IMR-90 (cell line): ENCODE measurements at regions not wholly inside any gene's neighbourhood (a gene's known extent, or its start where the extent isn't known, plus 50 kb on each side); places are given as distances from the start of the nearest gene placed in this dataset.

ENCODE experiments used
- ATAC-seq: fragments of 200-7000 bp; cut with Tn5 transposase; 2 replicates; pipeline ENCODE4 v1.9.1; 2020; ENCODE audit warnings: low read depth, mild to moderate bottlenecking, moderate library complexity
- BruUV-seq: library from RNA; stranded (reverse); fragments of 400-500 nt; replicated peaks from 2 replicates; lab custom pipeline; 2021; lab: Mats Ljungman, UMichigan
- CTCF ChIA-PET: fragments of 300-600 bp; formaldehyde crosslinking; extraction: SDS; loops from one replicate; lab custom pipeline; 2021; ENCODE audit warnings: antibody characterized with exemption; lab: Yijun Ruan, JAX
- POLR2A ChIA-PET: fragments of 300-600 bp; sonication (Branson Sonifier 250); formaldehyde crosslinking; loops from one replicate; lab custom pipeline; 2022; ENCODE audit warnings: antibody characterized with exemption; ENCODE audit not compliant: unreplicated experiment; lab: Charles Lee
- DNase-seq: peaks from one replicate; pipeline ENCODE4 v3.0.0; 2013
- H2AFZ ChIP-seq: replicated peaks from 2 replicates; pipeline ENCODE3; 2013; ENCODE audit warnings: low read length, mild to moderate bottlenecking; ENCODE audit not compliant: poor library complexity
- H2AK5ac ChIP-seq: 2 replicates; pipeline ENCODE4 v1.6.1; 2013; ENCODE audit warnings: low read depth, low read length, inconsistent platforms
- H2AK9ac ChIP-seq: replicated peaks from 2 replicates; pipeline ENCODE3; 2013; ENCODE audit warnings: mild to moderate bottlenecking, low read depth, low read length, moderate library complexity; ENCODE audit not compliant: poor library complexity
- H2BK120ac ChIP-seq: 2 replicates; pipeline ENCODE4 v1.6.1; 2013; ENCODE audit warnings: low read depth, low read length, inconsistent platforms
- H2BK15ac ChIP-seq: 3 replicates; pipeline ENCODE4 v1.6.1; 2013; ENCODE audit warnings: low read depth, low read length, inconsistent platforms
- H2BK20ac ChIP-seq: 2 replicates; pipeline ENCODE4 v1.6.1; 2013; ENCODE audit warnings: low read depth, mild to moderate bottlenecking, inconsistent platforms, low read length, moderate library complexity
- H2BK5ac ChIP-seq: 2 replicates; pipeline ENCODE4 v1.6.1; 2013; ENCODE audit warnings: mild to moderate bottlenecking, low read depth, low read length, inconsistent platforms; ENCODE audit not compliant: poor library complexity, severe bottlenecking
- H3K14ac ChIP-seq: replicated peaks from 2 replicates; pipeline ENCODE4 v1.6.1; 2013; ENCODE audit warnings: low read depth, low read length, inconsistent platforms
- H3K18ac ChIP-seq: 2 replicates; pipeline ENCODE4 v1.6.1; 2013; ENCODE audit warnings: low read depth, low read length, control low read depth
- H3K23ac ChIP-seq: 2 replicates; pipeline ENCODE4 v1.6.1; 2013; ENCODE audit warnings: low read depth, low read length, inconsistent platforms
- H3K27ac ChIP-seq: 2 replicates; pipeline ENCODE4 v1.5.1; 2013; ENCODE audit warnings: mild to moderate bottlenecking, control low read depth, low read length; ENCODE audit not compliant: insufficient read depth
- H3K27me3 ChIP-seq: 2 replicates; pipeline ENCODE4 v1.6.1; 2013; ENCODE audit warnings: low read length; ENCODE audit not compliant: control insufficient read depth, insufficient read depth
- H3K36me3 ChIP-seq: 2 replicates; pipeline ENCODE4 v1.6.1; 2013; ENCODE audit warnings: low read length, mixed read lengths; ENCODE audit not compliant: control insufficient read depth, insufficient read depth
- H3K4ac ChIP-seq: 2 replicates; pipeline ENCODE4 v1.6.1; 2013; ENCODE audit warnings: low read depth, low read length, inconsistent platforms
- H3K4me1 ChIP-seq: 2 replicates; pipeline ENCODE4 v1.6.1; 2013; ENCODE audit warnings: low read length, mixed read lengths; ENCODE audit not compliant: control insufficient read depth, insufficient read depth
- H3K4me2 ChIP-seq: 2 replicates; pipeline ENCODE4 v1.6.1; 2013; ENCODE audit warnings: low read depth, mild to moderate bottlenecking, control low read depth, low read length, moderate library complexity
- H3K4me3 ChIP-seq: 2 replicates; pipeline ENCODE4 v1.5.1; 2013; ENCODE audit warnings: low read depth, mild to moderate bottlenecking, control low read depth, low read length, moderate library complexity; ENCODE audit not compliant: insufficient read depth
- H3K56ac ChIP-seq: 2 replicates; pipeline ENCODE4 v1.6.1; 2013; ENCODE audit warnings: low read length, inconsistent platforms; ENCODE audit not compliant: insufficient read depth; ENCODE audit errors: extremely low read depth
- H3K79me1 ChIP-seq, 2 experiments: 2 replicates each; pipeline ENCODE4 v1.6.1; 2013; ENCODE audit warnings: low read length in 2 of 2, inconsistent platforms in 1 of 2, low read depth in 1 of 2
- H3K9ac ChIP-seq: 2 replicates; pipeline ENCODE4 v1.6.1; 2013; ENCODE audit warnings: low read depth, low read length, control low read depth
- H3K9me1 ChIP-seq: 2 replicates; pipeline ENCODE4 v1.6.1; 2013; ENCODE audit warnings: low read length, inconsistent platforms; ENCODE audit not compliant: insufficient read depth
- H3K9me3 ChIP-seq: 2 replicates; pipeline ENCODE4 v1.6.1; 2013; ENCODE audit warnings: low read length; ENCODE audit not compliant: control insufficient read depth, insufficient read depth
- H4K20me1 ChIP-seq: 2 replicates; pipeline ENCODE4 v1.6.1; 2013; ENCODE audit warnings: low read length, inconsistent platforms; ENCODE audit not compliant: insufficient read depth
- H4K5ac ChIP-seq: 2 replicates; pipeline ENCODE4 v1.6.1; 2013; ENCODE audit warnings: mild to moderate bottlenecking, low read depth, low read length, control low read depth
- H4K8ac ChIP-seq, 2 experiments: 2 replicates each; pipeline ENCODE4 v1.6.1; 2013; ENCODE audit warnings: low read depth in 2 of 2, low read length in 2 of 2, control low read depth in 1 of 2, inconsistent platforms in 1 of 2
- H4K91ac ChIP-seq: 2 replicates; pipeline ENCODE4 v1.6.1; 2013; ENCODE audit warnings: low read depth, low read length, inconsistent platforms; ENCODE audit not compliant: insufficient read depth
- CTCF ChIP-seq: conservative IDR thresholded peaks from 2 replicates; pipeline ENCODE4 v1.5.1; 2012; ENCODE audit warnings: mild to moderate bottlenecking, low read depth, low read length, improper control_type of control experiment
- FOS ChIP-seq: fragments of 150-350 bp; IDR thresholded peaks from 2 replicates; pipeline ENCODE4 v1.6.1; 2016; ENCODE audit warnings: low read depth, low read length
- POLR2A ChIP-seq: IDR thresholded peaks from 2 replicates; pipeline ENCODE4 v1.6.1; 2012; ENCODE audit warnings: mild to moderate bottlenecking, low read depth, low read length
- SMC3 ChIP-seq: fragments of 150-350 bp; IDR thresholded peaks from 2 replicates; pipeline ENCODE4 v1.6.1; 2016; ENCODE audit warnings: low read depth, mild to moderate bottlenecking, antibody characterized with exemption, low read length, moderate library complexity
- WGBS, 2 experiments: methylation state at CpG; one replicate each; pipeline versions ENCODE4 v1.1.5 to v1.1.7; 2013; ENCODE audit warnings: missing lambda C conversion rate in 2 of 2; ENCODE audit not compliant: insufficient read length in 1 of 2; ENCODE audit errors: extremely low coverage in 2 of 2; 5-methylcytosine and 5-hydroxymethylcytosine counted together
- dilution Hi-C: fragments of 300-500 bp; cut with HindIII; formaldehyde crosslinking; loops from one replicate; pipeline ENCODE4 v1.14.3; 2018; ENCODE audit warnings: low sequenced_read_pairs; ENCODE audit not compliant: unreplicated experiment
- in situ Hi-C: fragments of 300-500 bp; cut with MboI; formaldehyde crosslinking; loops from 3 replicates; pipeline ENCODE4 v1.14.3; 2019; ENCODE audit warnings: low sequenced_read_pairs, inconsistent platforms, mixed read lengths
- intact Hi-C: fragments of 100-400 bp; cut with micrococcal nuclease; formaldehyde crosslinking; loops from 2 replicates; pipeline ENCODE4 v1.10.0; 2022

GRCh38 chr3:77786216-77786615, 746.3 kb downstream of the ROBO2 start:
- Histone ChIP-seq H3K9me1 (no peaks in the 10 kb centered on the region), H2AFZ (no peak overlapping the region), H2AK5ac (no peak overlapping the region), H3K27ac (no peak overlapping the region), H4K5ac (no peak overlapping the region), H3K79me1 (no peaks in the 10 kb centered on the region), H3K9me3 (no peaks in the 10 kb centered on the region), H3K9ac (no peak overlapping the region), H4K8ac (no peak overlapping the region), H2BK5ac (no peak overlapping the region), H2BK120ac (no peak overlapping the region), H4K20me1 (no peaks in the 10 kb centered on the region), H2BK20ac (no peak overlapping the region), H3K23ac (no peak overlapping the region), H3K36me3 (no peaks in the 10 kb centered on the region), H3K4me3 (no peak overlapping the region), H3K27me3 (no peaks in the 10 kb centered on the region), H2BK15ac (no peak overlapping the region), H2AK9ac (no peak overlapping the region), H3K18ac (no peak overlapping the region), H3K4ac (no peak overlapping the region), H4K91ac (no peak overlapping the region), H3K56ac (no peak overlapping the region), H3K4me1 (no peaks in the 10 kb centered on the region), H3K4me2 (no peak overlapping the region), H3K14ac (no peak overlapping the region)
- dilution Hi-C loops: no loop called here
- TF ChIP-seq SMC3 (no peak), POLR2A (no peak), CTCF (no peak), FOS (no peak)
- in situ Hi-C loops: no loop called here
- no CpG with 5 or more reads among the region's 1 CpG for WGBS, 2 experiments
- intact Hi-C loops: no loop called here
- no TSS peak for BruUV-seq
- ATAC-seq (no peak), DNase-seq (no peak)
- ChIA-PET POLR2A (no interaction called here), CTCF (no interaction called here)
